GM21723 (cell line): ENCODE measurements at regions not wholly inside any gene's neighbourhood (a gene's known extent, or its start where the extent isn't known, plus 50 kb on each side); places are given as distances from the start of the nearest gene placed in this dataset.
"Not testable (repeated sequence)": the region's sequence is repeated elsewhere in the genome, so short reads cannot be mapped to it uniquely, and the experiment has no call there.

ENCODE experiments used
- ATAC-seq: cut with Tn5 transposase; IDR thresholded peaks from one replicate; pipeline ENCODE4 v1.9.1; 2021; ENCODE audit warnings: mild to moderate bottlenecking, moderate library complexity; ENCODE audit not compliant: unreplicated experiment

GRCh38 chr4:137405833-137406232 is 126.5 kb downstream of the PCDH18 start:
- ATAC-seq = not testable (repeated sequence)

- ATAC-seq = no peak
Observed at GRCh38 chr4:137394018-137394417, 138.3 kb downstream of the PCDH18 start.

GRCh38 chr4:137393044-137393443 is 139.2 kb downstream of the PCDH18 start:
- no peak for ATAC-seq

- ATAC-seq = no peak
Observed at GRCh38 chr4:137390707-137391106, 141.6 kb downstream of the PCDH18 start.

GRCh38 chr4:137389911-137390520 is 142.3 kb downstream of the PCDH18 start:
- no peak for ATAC-seq

GRCh38 chr4:137387924-137388323 is 144.4 kb downstream of the PCDH18 start:
- no peak for ATAC-seq

- ATAC-seq = no peak
Observed at GRCh38 chr4:137384476-137384875, 147.8 kb downstream of the PCDH18 start.

- no peak for ATAC-seq
Observed at GRCh38 chr4:137378821-137379220, 153.5 kb downstream of the PCDH18 start.

- ATAC-seq = no peak
Observed at GRCh38 chr4:137378393-137378792, 153.9 kb downstream of the PCDH18 start.

GRCh38 chr4:137376312-137376711 is 156.0 kb downstream of the PCDH18 start:
- ATAC-seq = no peak

- no peak for ATAC-seq
Observed at GRCh38 chr4:137375111-137375850, 157.0 kb downstream of the PCDH18 start.

GRCh38 chr4:137370679-137371078 is 161.6 kb downstream of the PCDH18 start:
- no peak for ATAC-seq

- ATAC-seq = no peak
Observed at GRCh38 chr4:137370206-137370633, 162.1 kb downstream of the PCDH18 start.

- no peak for ATAC-seq
Observed at GRCh38 chr4:137367620-137368019, 164.7 kb downstream of the PCDH18 start.

GRCh38 chr4:137363496-137363895 is 168.8 kb downstream of the PCDH18 start:
- no peak for ATAC-seq

GRCh38 chr4:137361756-137362470 is 170.4 kb downstream of the PCDH18 start:
- no peak for ATAC-seq

GRCh38 chr4:137360761-137361160 is 171.5 kb downstream of the PCDH18 start:
- ATAC-seq = no peak

- ATAC-seq = no peak
Observed at GRCh38 chr4:137359691-137360315, 172.5 kb downstream of the PCDH18 start.

- ATAC-seq = not testable (repeated sequence)
Observed at GRCh38 chr4:137354562-137354961, 177.7 kb downstream of the PCDH18 start.

- no peak for ATAC-seq
Observed at GRCh38 chr4:137347371-137347770, 184.9 kb downstream of the PCDH18 start.

- no peak for ATAC-seq
Observed at GRCh38 chr4:137345597-137345996, 186.7 kb downstream of the PCDH18 start.
